GM18520 (cell line): ENCODE measurements at regions not wholly inside any gene's neighbourhood (a gene's known extent, or its start where the extent isn't known, plus 50 kb on each side); places are given as distances from the start of the nearest gene placed in this dataset.
"Not testable (repeated sequence)": the region's sequence is repeated elsewhere in the genome, so short reads cannot be mapped to it uniquely, and the experiment has no call there.

ENCODE experiments used
- ATAC-seq: cut with Tn5 transposase; IDR thresholded peaks from one replicate; pipeline ENCODE4 v1.9.1; 2021; ENCODE audit not compliant: unreplicated experiment

- no peak for ATAC-seq
Measured at GRCh38 chr7:106563466-106564150, 97.3 kb downstream of the CCDC71L start.

GRCh38 chr7:106562711-106563366 is 98.1 kb downstream of the CCDC71L start:
- no peak for ATAC-seq

- no peak for ATAC-seq
Measured at GRCh38 chr7:106561666-106562411, 99.1 kb downstream of the CCDC71L start.

- no peak for ATAC-seq
Measured at GRCh38 chr7:106561151-106561550, 99.8 kb downstream of the CCDC71L start.

- ATAC-seq = no peak
Measured at GRCh38 chr7:106560482-106560881, 100.5 kb downstream of the CCDC71L start.

GRCh38 chr7:106556244-106556643 is 104.7 kb downstream of the CCDC71L start:
- not testable (repeated sequence) for ATAC-seq

DNA sequence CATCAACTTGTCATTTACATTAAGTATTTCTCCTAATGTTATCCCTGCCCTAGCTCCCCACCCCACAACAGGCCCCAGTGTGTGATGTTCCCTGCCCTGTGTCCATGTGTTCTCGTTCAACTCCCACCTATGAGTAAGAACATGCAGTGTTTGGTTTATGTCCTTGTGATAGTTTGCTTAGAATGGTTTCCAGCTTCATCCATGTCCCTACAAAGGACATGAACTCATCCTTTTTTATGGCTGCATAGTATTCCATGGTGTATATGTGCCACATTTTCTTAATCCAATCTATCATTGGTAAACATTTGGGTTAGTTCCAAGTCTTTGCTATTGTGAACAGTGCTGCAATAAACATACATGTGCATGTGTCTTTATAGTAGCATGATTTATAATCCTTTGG is 106.3 kb downstream of the CCDC71L start:
- ATAC-seq = not testable (repeated sequence)

DNA sequence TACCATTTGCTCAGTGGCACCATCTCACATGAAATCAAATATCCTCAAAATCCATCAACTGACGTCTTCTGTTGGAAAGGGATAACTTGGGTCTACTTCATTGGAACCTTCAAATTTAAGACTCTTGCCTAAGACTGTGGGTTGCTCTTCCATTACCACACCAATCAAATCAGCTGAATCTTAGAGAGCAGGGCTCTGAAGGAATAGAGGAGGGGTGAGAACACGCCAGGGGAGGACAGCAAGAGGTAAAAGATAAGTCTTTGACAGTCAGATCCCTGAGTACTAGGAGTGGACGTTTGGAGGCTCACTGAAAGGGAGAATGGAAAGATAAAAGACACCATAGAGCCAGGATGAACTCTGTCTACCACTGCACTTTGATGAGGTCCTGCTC is 107.5 kb downstream of the CCDC71L start:
- no peak for ATAC-seq

DNA sequence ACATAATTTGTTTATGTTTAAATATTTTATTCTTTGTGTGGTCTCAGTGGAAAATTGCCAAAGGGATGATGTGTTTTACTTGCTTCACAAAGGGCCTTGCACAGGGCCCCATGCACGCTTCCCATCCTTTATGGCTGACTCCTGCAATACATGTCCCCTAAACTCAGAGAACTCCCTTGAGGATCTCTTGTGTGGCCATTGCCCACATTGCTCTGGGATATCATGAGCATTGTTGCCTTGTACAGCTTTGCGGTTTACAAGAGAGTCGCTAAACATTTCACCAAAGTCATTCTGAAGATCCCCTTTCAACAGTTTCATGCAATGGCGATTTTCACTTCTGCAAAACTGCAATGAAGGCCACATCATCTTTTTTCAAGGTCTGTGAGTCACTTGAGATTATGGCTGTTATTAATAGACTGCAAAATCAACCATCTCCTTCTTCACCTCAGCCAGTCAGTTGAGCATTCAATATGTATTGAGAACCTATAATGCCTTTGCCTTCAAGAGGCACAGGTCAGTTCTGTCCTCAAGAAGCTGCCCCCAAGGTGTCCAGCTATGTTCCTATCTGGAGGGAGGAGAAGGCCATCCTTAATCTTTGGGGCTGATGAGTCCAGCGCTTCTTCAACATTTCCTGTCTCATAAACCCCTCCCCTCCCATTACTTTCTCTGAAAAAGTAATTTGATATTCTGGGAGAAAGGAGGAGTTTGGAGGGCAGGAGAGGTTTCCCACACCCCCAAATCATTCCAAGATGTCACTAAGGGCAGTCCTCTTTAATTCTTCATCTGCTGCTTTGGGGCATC is 108.1 kb downstream of the CCDC71L start:
- ATAC-seq = peak; percentile 98

GRCh38 chr7:106551936-106552335 is 109.0 kb downstream of the CCDC71L start:
- no peak for ATAC-seq

DNA sequence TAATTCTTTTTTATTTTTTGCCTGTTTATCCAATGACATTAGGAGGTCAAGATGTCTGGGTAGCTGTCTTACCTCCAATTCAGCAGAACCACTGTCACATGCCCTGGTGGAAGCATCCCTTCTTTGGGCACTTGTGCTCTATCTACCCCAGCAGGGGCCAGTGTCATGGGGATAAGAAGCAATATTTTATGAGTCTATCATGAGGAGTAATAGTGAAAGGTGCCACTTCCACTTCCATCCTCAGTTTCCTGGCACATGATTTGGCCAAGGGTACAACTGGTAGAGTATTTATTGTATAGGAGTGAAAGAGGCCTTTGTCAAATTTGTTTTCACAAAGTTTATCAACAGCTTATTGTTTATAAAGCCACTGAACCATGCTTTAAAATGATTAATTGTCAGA is 112.5 kb downstream of the CCDC71L start:
- ATAC-seq = no peak

DNA sequence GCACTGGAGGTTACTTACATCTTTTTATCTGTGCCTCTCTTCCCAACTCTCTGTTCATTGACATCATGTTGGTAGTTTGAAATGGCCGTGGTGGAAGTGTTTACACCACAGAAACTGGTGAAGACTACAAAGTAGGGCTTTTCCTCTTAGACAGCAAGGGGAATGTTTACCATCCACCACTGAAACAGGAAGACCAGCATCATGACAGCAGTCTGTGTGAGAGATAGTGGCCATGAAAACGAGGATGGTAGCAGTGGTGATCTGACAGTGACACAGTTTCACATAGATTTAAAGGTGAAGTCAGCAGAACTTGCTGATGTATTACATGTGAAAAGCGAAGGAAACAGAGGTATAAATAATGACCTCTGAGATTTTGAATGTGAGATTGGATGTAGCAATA is 115.7 kb downstream of the CCDC71L start:
- ATAC-seq = peak; percentile 73

GRCh38 chr7:106543221-106543757 is 117.7 kb downstream of the CCDC71L start:
- no peak for ATAC-seq

DNA sequence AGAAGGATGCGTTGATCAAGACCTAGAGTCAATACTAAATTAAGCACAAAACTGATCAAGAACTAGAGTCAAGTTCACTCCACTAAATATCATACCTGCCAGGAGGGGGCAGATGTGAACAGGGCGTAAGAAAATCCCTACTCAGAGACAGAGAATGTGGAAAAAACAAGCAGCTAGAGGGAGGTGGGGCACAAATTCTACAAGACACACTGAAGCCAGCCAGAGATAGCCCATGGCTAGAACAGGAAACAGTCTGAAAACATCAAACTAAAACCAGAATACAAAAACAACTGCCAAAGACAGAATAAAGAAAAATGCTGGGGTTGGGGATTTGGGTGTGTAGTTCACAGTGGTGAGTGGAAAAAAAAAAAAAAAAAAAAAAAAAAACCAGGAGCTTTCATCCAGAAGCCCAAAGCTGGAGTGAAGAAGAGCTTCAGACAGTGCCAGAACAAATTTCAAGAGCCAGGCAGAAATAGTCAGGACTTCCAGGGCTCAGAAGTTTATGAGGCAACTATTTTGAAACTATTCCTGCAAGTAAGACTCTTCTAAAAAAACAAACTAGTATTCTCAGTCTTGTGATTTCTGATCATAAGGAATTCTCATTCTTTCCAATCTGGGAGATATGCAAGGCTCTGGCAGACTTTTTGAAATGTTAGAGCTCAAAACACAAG is 118.3 kb downstream of the CCDC71L start:
- no peak for ATAC-seq

DNA sequence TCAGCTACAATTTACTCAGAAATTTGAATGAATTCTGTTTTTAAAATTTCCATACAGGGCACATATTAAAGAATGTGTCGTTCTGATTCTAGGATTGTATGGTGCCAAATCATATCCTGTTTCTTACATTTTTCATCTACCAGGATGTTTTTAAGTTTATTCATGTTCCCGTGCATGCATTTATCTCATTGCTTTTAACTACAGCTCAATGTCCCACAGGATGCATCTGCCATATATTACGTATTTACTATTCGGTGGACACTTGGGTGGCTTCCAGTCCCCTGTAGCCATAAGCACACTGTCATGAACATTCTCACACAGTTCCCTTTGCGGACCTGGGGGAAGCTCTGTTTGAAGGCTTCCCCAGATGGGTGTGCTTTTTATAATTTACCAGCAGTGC is 122.3 kb downstream of the CCDC71L start:
- ATAC-seq = no peak

DNA sequence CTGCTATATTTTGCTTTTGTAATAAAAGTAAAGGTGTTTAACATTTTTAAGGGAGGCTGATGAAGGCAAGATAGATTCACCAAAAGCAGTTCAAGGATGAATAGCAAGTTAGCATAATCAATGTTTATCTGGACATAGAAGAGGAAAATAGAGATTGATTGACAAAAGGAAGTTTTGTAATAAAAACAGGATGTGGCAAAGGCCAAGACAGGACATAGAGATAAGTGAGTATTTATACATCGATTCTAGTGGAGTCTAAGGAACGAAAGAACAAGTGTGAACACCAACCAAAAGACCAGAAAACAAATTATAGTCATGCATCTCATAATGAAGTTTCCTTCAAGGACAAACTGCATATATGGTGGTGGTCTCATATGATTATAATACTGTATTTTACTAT is 123.8 kb downstream of the CCDC71L start:
- ATAC-seq = no peak

DNA sequence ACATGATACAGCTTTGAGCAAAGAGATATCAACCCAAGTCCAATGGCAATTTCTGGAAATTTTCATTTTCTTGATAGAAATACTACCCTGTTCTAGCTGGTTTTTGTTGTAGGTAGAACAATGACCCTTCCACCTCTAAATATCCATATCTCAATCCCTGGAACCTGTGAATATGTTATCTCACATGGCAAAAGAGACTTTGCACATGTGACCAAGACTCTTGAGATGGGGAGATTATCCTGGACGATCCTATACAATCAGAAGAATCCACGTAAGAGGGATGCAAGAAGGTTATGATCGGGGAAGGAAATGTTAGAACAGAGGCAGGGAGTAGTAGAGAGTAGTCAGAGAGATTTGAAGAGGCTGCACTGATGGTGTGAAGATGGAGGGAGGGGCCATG is 124.9 kb downstream of the CCDC71L start:
- ATAC-seq = no peak

- ATAC-seq = no peak
Measured at GRCh38 chr7:106535234-106535932, 125.6 kb downstream of the CCDC71L start.

GRCh38 chr7:106534271-106534846 is 126.6 kb downstream of the CCDC71L start:
- ATAC-seq = no peak
